Loucy (cell line): ENCODE measurements at regions not wholly inside any gene's neighbourhood (a gene's known extent, or its start where the extent isn't known, plus 50 kb on each side); places are given as distances from the start of the nearest gene placed in this dataset.

ENCODE experiments used
- H2AFZ ChIP-seq: fragments of 200-600 bp; sonication (generic); 2 replicates; pipeline ENCODE4 v1.6.0; 2016; ENCODE audit warnings: antibody characterized with exemption, mild to moderate bottlenecking, low read length, moderate library complexity
- H3F3A ChIP-seq: fragments of 200-600 bp; 2 replicates; pipeline ENCODE4 v1.6.0; 2016; ENCODE audit warnings: antibody characterized with exemption, low read depth, mild to moderate bottlenecking
- H3K27me3 ChIP-seq: fragments of 200-600 bp; sonication (generic); 2 replicates; pipeline ENCODE4 v1.6.1; 2014; ENCODE audit warnings: low read length, mild to moderate bottlenecking; ENCODE audit not compliant: insufficient read depth, poor library complexity, severe bottlenecking
- H3K36me3 ChIP-seq: fragments of 200-600 bp; sonication (generic); 2 replicates; pipeline ENCODE4 v1.6.1; 2016; ENCODE audit warnings: low read length; ENCODE audit not compliant: insufficient read depth
- H3K4me1 ChIP-seq: fragments of 200-600 bp; sonication (generic); 2 replicates; pipeline ENCODE4 v1.5.1; 2014; ENCODE audit warnings: low read length, mild to moderate bottlenecking; ENCODE audit not compliant: insufficient read depth, poor library complexity, severe bottlenecking
- H3K4me2 ChIP-seq: fragments of 200-600 bp; sonication (generic); 2 replicates; pipeline ENCODE4 v1.6.0; 2014; ENCODE audit warnings: antibody characterized with exemption, low read length, low read depth, mild to moderate bottlenecking; ENCODE audit not compliant: poor library complexity, severe bottlenecking
- H3K4me3 ChIP-seq: fragments of 200-600 bp; sonication (generic); 2 replicates; pipeline ENCODE4 v1.5.1; 2014; ENCODE audit warnings: low read length, mild to moderate bottlenecking, mixed read lengths; ENCODE audit not compliant: poor library complexity, severe bottlenecking
- H3K79me2 ChIP-seq: fragments of 200-600 bp; sonication (generic); 2 replicates; pipeline ENCODE4 v1.6.1; 2014; ENCODE audit warnings: low read length; ENCODE audit not compliant: insufficient read depth
- H3K9ac ChIP-seq: fragments of 200-600 bp; sonication (generic); 2 replicates; pipeline ENCODE4 v1.6.0; 2014; ENCODE audit warnings: mild to moderate bottlenecking, low read depth, low read length, moderate library complexity; ENCODE audit not compliant: poor library complexity, severe bottlenecking
- H3K9me2 ChIP-seq: fragments of 200-600 bp; sonication (generic); replicated peaks from 2 replicates; pipeline ENCODE4 v1.6.1; 2016; ENCODE audit warnings: low read depth, low read length, mixed read lengths
- H3K9me3 ChIP-seq: fragments of 200-600 bp; sonication (generic); 2 replicates; pipeline ENCODE4 v1.6.1; 2014; ENCODE audit warnings: mild to moderate bottlenecking, antibody characterized with exemption, low read length, low read depth; ENCODE audit not compliant: insufficient read depth
- H4K20me1 ChIP-seq: fragments of 200-600 bp; sonication (generic); 2 replicates; pipeline ENCODE4 v1.6.0; 2014; ENCODE audit warnings: antibody characterized with exemption, low read length, mild to moderate bottlenecking; ENCODE audit not compliant: insufficient read depth, poor library complexity, severe bottlenecking
- EZH2phosphoT487 ChIP-seq: fragments of 200-600 bp; IDR thresholded peaks from 2 replicates; pipeline ENCODE4 v1.6.1; 2018; ENCODE audit warnings: antibody characterized with exemption, mild to moderate bottlenecking, moderate library complexity, borderline replicate concordance
- TF ChIP-seq, protein P1 (sequence below): fragments of 200-600 bp; sonication (generic); conservative IDR thresholded peaks from 2 replicates; pipeline ENCODE4 v1.5.1; 2014; ENCODE audit warnings: mild to moderate bottlenecking, antibody characterized with exemption, low read length

DNA sequence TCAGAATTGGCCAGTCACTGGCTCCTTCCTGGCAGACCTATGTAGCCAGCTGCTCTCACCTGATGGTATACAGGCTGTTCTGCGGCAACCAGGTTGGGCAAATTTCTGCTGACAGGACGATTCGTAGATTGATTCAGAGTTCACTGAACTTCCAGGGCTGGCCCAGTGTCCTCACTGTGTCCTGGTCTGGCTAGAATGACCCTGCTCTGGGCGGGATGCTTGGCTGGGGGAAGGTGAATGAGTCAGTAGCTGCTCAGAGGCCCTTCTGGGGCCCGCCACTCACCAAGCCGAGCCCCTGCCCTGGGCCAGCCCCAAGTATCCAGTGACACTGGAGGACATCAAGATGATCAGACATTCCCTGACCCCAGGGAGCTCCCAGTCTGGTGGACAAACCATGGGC lies 62.9 kb upstream of the WNT11 start:
- Histone ChIP-seq H3K4me3 (no peak overlapping the region), H3K9me2 (no peaks in the 10 kb centered on the region), H3K36me3 (no peaks in the 10 kb centered on the region), H4K20me1 (no peaks in the 10 kb centered on the region), H3K27me3 (no peaks in the 10 kb centered on the region), H3K9me3 (no peaks in the 10 kb centered on the region), H3K79me2 (no peaks in the 10 kb centered on the region), H3K4me2 (no peak overlapping the region), H3F3A (no peaks in the 10 kb centered on the region), H3K4me1 (no peaks in the 10 kb centered on the region), H2AFZ (no peak overlapping the region), H3K9ac (no peak overlapping the region)
- TF ChIP-seq EZH2phosphoT487: no peak
- TF ChIP-seq, protein P1, sequence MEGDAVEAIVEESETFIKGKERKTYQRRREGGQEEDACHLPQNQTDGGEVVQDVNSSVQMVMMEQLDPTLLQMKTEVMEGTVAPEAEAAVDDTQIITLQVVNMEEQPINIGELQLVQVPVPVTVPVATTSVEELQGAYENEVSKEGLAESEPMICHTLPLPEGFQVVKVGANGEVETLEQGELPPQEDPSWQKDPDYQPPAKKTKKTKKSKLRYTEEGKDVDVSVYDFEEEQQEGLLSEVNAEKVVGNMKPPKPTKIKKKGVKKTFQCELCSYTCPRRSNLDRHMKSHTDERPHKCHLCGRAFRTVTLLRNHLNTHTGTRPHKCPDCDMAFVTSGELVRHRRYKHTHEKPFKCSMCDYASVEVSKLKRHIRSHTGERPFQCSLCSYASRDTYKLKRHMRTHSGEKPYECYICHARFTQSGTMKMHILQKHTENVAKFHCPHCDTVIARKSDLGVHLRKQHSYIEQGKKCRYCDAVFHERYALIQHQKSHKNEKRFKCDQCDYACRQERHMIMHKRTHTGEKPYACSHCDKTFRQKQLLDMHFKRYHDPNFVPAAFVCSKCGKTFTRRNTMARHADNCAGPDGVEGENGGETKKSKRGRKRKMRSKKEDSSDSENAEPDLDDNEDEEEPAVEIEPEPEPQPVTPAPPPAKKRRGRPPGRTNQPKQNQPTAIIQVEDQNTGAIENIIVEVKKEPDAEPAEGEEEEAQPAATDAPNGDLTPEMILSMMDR: no peak

DNA sequence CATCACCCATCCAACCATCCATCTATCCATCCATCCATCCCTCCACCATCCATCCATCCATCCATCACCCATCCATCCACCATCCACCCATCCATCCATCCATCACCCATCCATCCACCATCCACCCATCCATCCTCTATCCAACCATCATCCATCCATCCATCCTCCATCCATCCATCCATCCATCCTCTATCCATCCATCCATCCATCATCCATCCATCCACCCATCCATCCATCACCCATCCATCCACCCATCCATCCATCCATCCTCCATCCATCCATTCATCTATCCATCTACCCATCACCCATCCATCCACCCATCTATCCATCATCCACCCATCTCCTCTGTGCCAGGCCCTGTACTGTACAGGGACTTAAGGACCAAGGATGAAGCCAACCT lies 62.2 kb upstream of the WNT11 start:
- Histone ChIP-seq H3K9ac (no peak overlapping the region), H3K9me2 (no peaks in the 10 kb centered on the region), H3K4me3 (no peak overlapping the region), H3K36me3 (no peaks in the 10 kb centered on the region), H3K79me2 (no peaks in the 10 kb centered on the region), H2AFZ (no peak overlapping the region), H3K4me1 (no peaks in the 10 kb centered on the region), H3K4me2 (no peak overlapping the region), H4K20me1 (no peaks in the 10 kb centered on the region), H3K27me3 (no peaks in the 10 kb centered on the region), H3K9me3 (no peaks in the 10 kb centered on the region), H3F3A (no peaks in the 10 kb centered on the region)
- TF ChIP-seq EZH2phosphoT487: no peak
- TF ChIP-seq, protein P1: no peak

DNA sequence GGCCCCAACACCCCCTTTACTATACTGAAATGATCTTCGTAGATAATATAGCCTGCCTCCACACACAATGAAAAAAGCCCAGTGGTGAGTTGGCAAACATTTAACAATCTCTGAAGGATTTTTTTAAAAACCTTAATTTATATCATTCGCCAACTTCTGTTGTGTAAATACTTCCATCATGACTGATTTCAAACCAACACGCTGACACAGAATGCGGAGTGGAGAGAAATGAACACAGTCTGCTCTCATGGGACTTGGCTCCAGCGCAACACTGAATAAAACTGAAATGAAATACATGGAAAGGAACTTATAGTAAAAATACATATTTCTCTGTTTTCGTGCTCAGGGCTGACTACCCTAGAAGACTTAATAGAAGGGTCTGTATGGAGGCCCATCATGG lies 61.3 kb upstream of the WNT11 start:
- no peaks in the 10 kb centered on the region for H3K9me2 ChIP-seq
- no peaks in the 10 kb centered on the region for H3K79me2 ChIP-seq
- H3K4me3 ChIP-seq: no peak overlapping the region
- H3K27me3 ChIP-seq: no peaks in the 10 kb centered on the region
- H3K4me1 ChIP-seq: no peaks in the 10 kb centered on the region
- TF ChIP-seq, protein P1: no peak
- no peak for TF ChIP-seq EZH2phosphoT487
- no peaks in the 10 kb centered on the region for H3F3A ChIP-seq
- H2AFZ ChIP-seq: no peak overlapping the region
- H3K9me3 ChIP-seq: no peaks in the 10 kb centered on the region
- no peak overlapping the region for H3K9ac ChIP-seq
- no peaks in the 10 kb centered on the region for H4K20me1 ChIP-seq
- H3K4me2 ChIP-seq: no peak overlapping the region
- H3K36me3 ChIP-seq: no peaks in the 10 kb centered on the region
